ENCODE measurements at regions not wholly inside any gene's neighbourhood (a gene's known extent, or its start where the extent isn't known, plus 50 kb on each side); places are given as distances from the start of the nearest gene placed in this dataset.

DNA sequence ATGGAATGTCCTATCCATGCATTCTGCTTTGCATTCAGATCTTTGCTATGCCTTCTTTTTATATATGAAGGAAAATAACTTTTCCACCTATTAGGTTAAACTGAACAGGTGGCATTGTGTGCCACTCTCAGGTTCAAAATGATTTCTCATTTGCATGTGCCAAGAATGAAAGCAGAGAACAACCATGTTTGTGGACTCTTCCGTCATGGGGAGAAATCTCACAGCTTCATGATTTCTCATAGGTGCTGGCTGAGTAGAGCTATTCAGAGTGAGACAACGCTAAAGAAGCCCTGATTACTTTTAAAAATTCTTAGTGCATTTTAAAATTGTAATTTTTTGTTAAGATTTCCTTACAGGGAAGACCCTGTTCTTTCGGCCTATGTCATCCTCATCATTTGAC lies 472.1 kb downstream of the RASEF start (continued):
- TF ChIP-seq, protein P1, sequence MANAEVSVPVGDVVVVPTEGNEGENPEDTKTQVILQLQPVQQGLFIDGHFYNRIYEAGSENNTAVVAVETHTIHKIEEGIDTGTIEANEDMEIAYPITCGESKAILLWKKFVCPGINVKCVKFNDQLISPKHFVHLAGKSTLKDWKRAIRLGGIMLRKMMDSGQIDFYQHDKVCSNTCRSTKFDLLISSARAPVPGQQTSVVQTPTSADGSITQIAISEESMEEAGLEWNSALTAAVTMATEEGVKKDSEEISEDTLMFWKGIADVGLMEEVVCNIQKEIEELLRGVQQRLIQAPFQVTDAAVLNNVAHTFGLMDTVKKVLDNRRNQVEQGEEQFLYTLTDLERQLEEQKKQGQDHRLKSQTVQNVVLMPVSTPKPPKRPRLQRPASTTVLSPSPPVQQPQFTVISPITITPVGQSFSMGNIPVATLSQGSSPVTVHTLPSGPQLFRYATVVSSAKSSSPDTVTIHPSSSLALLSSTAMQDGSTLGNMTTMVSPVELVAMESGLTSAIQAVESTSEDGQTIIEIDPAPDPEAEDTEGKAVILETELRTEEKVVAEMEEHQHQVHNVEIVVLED (CRISPR knock-in tag; IDR thresholded peaks at IDR 0.05) = no peak
- TF ChIP-seq, protein P2, sequence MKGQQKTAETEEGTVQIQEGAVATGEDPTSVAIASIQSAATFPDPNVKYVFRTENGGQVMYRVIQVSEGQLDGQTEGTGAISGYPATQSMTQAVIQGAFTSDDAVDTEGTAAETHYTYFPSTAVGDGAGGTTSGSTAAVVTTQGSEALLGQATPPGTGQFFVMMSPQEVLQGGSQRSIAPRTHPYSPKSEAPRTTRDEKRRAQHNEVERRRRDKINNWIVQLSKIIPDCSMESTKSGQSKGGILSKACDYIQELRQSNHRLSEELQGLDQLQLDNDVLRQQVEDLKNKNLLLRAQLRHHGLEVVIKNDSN (CRISPR knock-in tag; IDR thresholded peaks at IDR 0.05) = no peak
- no peak for TF ChIP-seq ZNF444 (CRISPR knock-in tag; IDR thresholded peaks at IDR 0.05)
- no peak for TF ChIP-seq BRCA1 (IDR thresholded peaks at IDR 0.05)
- no peak for TF ChIP-seq BRCA1 (CRISPR knock-in tag; IDR thresholded peaks at IDR 0.05)
- no peak for TF ChIP-seq ZBTB17 (CRISPR knock-in tag; IDR thresholded peaks at IDR 0.05)
- TF ChIP-seq, protein P3, sequence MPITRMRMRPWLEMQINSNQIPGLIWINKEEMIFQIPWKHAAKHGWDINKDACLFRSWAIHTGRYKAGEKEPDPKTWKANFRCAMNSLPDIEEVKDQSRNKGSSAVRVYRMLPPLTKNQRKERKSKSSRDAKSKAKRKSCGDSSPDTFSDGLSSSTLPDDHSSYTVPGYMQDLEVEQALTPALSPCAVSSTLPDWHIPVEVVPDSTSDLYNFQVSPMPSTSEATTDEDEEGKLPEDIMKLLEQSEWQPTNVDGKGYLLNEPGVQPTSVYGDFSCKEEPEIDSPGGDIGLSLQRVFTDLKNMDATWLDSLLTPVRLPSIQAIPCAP (CRISPR knock-in tag; IDR thresholded peaks at IDR 0.05; ENCODE audit: borderline replicate concordance) = no peak
- no peak for TF ChIP-seq SNIP1 (IDR thresholded peaks at IDR 0.05; ENCODE audit: low read depth)
- TF ChIP-seq, protein P4, sequence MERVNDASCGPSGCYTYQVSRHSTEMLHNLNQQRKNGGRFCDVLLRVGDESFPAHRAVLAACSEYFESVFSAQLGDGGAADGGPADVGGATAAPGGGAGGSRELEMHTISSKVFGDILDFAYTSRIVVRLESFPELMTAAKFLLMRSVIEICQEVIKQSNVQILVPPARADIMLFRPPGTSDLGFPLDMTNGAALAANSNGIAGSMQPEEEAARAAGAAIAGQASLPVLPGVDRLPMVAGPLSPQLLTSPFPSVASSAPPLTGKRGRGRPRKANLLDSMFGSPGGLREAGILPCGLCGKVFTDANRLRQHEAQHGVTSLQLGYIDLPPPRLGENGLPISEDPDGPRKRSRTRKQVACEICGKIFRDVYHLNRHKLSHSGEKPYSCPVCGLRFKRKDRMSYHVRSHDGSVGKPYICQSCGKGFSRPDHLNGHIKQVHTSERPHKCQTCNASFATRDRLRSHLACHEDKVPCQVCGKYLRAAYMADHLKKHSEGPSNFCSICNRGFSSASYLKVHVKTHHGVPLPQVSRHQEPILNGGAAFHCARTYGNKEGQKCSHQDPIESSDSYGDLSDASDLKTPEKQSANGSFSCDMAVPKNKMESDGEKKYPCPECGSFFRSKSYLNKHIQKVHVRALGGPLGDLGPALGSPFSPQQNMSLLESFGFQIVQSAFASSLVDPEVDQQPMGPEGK (CRISPR knock-in tag; IDR thresholded peaks at IDR 0.05; ENCODE audit: borderline replicate concordance) = no peak
- no peak for TF ChIP-seq TEAD1 (CRISPR knock-in tag; IDR thresholded peaks at IDR 0.05)
- TF ChIP-seq, protein P5, sequence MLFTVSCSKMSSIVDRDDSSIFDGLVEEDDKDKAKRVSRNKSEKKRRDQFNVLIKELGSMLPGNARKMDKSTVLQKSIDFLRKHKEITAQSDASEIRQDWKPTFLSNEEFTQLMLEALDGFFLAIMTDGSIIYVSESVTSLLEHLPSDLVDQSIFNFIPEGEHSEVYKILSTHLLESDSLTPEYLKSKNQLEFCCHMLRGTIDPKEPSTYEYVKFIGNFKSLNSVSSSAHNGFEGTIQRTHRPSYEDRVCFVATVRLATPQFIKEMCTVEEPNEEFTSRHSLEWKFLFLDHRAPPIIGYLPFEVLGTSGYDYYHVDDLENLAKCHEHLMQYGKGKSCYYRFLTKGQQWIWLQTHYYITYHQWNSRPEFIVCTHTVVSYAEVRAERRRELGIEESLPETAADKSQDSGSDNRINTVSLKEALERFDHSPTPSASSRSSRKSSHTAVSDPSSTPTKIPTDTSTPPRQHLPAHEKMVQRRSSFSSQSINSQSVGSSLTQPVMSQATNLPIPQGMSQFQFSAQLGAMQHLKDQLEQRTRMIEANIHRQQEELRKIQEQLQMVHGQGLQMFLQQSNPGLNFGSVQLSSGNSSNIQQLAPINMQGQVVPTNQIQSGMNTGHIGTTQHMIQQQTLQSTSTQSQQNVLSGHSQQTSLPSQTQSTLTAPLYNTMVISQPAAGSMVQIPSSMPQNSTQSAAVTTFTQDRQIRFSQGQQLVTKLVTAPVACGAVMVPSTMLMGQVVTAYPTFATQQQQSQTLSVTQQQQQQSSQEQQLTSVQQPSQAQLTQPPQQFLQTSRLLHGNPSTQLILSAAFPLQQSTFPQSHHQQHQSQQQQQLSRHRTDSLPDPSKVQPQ (CRISPR knock-in tag; IDR thresholded peaks at IDR 0.05; ENCODE audit: borderline replicate concordance) = no peak
- TF ChIP-seq MEIS2 (IDR thresholded peaks at IDR 0.05; ENCODE audit: partially characterized antibody) = no peak

All from K562 (cell line).